ENCODE measurements at regions not wholly inside any gene's neighbourhood (a gene's known extent, or its start where the extent isn't known, plus 50 kb on each side); places are given as distances from the start of the nearest gene placed in this dataset.
A peak's percentile ranks its signal among the peaks of the same experiment; 100 is the strongest.

GRCh38 chr1:116203181-116203723, 92.1 kb downstream of the MAB21L3 start:
- no peak overlapping the region for H4K5ac ChIP-seq (ENCODE audit: insufficient read length, low read depth, low read length)
- H3K4me2 ChIP-seq (ENCODE audit: insufficient read depth, insufficient read length, low read length) = no peak overlapping the region
- H3K56ac ChIP-seq (ENCODE audit: insufficient read length, low read depth, low read length) = no peak overlapping the region
- no peak overlapping the region for H2BK120ac ChIP-seq (ENCODE audit: low read depth, low read length, poor library complexity, severe bottlenecking)
- H2BK12ac ChIP-seq (ENCODE audit: insufficient read length, low read depth, low read length) = no peak overlapping the region
- H3K23ac ChIP-seq (ENCODE audit: insufficient read length, low read depth, low read length) = no peak overlapping the region
- H2BK20ac ChIP-seq (ENCODE audit: low read depth, low read length, poor library complexity, severe bottlenecking) = no peak overlapping the region
- no peak overlapping the region for H2AFZ ChIP-seq (ENCODE audit: low read length)
- H4K20me1 ChIP-seq (ENCODE audit: control insufficient read depth, insufficient read depth, insufficient read length) = no peaks in the 10 kb centered on the region
- H3K9ac ChIP-seq (ENCODE audit: extremely low read depth, insufficient read length, low read length) = no peak overlapping the region
- Mint-ChIP-seq H3K27me3 (ENCODE audit: low read depth) (peaks cover 11% of the 10 kb centered on the region; the same call in 1 of the 2 replicates), H3K4me1 (no peaks in the 10 kb centered on the region), H3K4me3 (no peak overlapping the region), H3K9me3 (no peaks in the 10 kb centered on the region), H3K27ac (no peak overlapping the region; a peak in 1 of 7 replicates), H3K36me3 (ENCODE audit: insufficient read depth in 1 of 3, low read depth in 3 of 3) (no peaks in the 10 kb centered on the region)
- no peak overlapping the region for H2BK5ac ChIP-seq (ENCODE audit: insufficient read length, low read length)
- TF ChIP-seq, protein P1, sequence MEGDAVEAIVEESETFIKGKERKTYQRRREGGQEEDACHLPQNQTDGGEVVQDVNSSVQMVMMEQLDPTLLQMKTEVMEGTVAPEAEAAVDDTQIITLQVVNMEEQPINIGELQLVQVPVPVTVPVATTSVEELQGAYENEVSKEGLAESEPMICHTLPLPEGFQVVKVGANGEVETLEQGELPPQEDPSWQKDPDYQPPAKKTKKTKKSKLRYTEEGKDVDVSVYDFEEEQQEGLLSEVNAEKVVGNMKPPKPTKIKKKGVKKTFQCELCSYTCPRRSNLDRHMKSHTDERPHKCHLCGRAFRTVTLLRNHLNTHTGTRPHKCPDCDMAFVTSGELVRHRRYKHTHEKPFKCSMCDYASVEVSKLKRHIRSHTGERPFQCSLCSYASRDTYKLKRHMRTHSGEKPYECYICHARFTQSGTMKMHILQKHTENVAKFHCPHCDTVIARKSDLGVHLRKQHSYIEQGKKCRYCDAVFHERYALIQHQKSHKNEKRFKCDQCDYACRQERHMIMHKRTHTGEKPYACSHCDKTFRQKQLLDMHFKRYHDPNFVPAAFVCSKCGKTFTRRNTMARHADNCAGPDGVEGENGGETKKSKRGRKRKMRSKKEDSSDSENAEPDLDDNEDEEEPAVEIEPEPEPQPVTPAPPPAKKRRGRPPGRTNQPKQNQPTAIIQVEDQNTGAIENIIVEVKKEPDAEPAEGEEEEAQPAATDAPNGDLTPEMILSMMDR (conservative IDR thresholded peaks at IDR 0.05) = peak; percentile 37; the same call in 2 of the 3 replicates
- no peak overlapping the region for H3K27ac ChIP-seq (ENCODE audit: insufficient read length, low read depth, low read length)
- no peak overlapping the region for H3T11ph ChIP-seq (ENCODE audit: low read length)
- no peak overlapping the region for H2AK5ac ChIP-seq (ENCODE audit: insufficient read length, low read length)
- H3K27me3 ChIP-seq (ENCODE audit: insufficient read depth, low read length) = no peaks in the 10 kb centered on the region
- H3K4ac ChIP-seq (ENCODE audit: low read depth, low read length) = no peak overlapping the region
- DNase-seq = no peak
- no peaks in the 10 kb centered on the region for H3K79me1 ChIP-seq (ENCODE audit: insufficient read depth, low read depth, low read length, poor library complexity, severe bottlenecking)
- no peak overlapping the region for H3K14ac ChIP-seq (ENCODE audit: insufficient read depth, low read length)
- H3K23me2 ChIP-seq (ENCODE audit: insufficient read length, low read depth, low read length, poor library complexity, severe bottlenecking) = no peaks in the 10 kb centered on the region
- no peaks in the 10 kb centered on the region for H3K4me1 ChIP-seq (ENCODE audit: insufficient read depth, low read length)
- no peak overlapping the region for H3K18ac ChIP-seq (ENCODE audit: insufficient read length, low read depth, low read length)
- no peaks in the 10 kb centered on the region for H3K79me2 ChIP-seq (ENCODE audit: insufficient read depth, low read length)
- no CpG with 5 or more reads among the region's 5 CpGs for WGBS (ENCODE audit: extremely low coverage, insufficient read length, low lambda C conversion rate)
- H3K9me3 ChIP-seq (ENCODE audit: control insufficient read depth, low read depth, low read length) = no peaks in the 10 kb centered on the region
- H4K91ac ChIP-seq (ENCODE audit: insufficient read length, low read depth, low read length) = no peak overlapping the region
- H2BK15ac ChIP-seq (ENCODE audit: low read depth, low read length) = no peak overlapping the region
- H4K8ac ChIP-seq (replicated peaks; ENCODE audit: insufficient read length, low read depth, low read length) = no peak overlapping the region
